ENCODE measurements at regions not wholly inside any gene's neighbourhood (a gene's known extent, or its start where the extent isn't known, plus 50 kb on each side); places are given as distances from the start of the nearest gene placed in this dataset.

DNA sequence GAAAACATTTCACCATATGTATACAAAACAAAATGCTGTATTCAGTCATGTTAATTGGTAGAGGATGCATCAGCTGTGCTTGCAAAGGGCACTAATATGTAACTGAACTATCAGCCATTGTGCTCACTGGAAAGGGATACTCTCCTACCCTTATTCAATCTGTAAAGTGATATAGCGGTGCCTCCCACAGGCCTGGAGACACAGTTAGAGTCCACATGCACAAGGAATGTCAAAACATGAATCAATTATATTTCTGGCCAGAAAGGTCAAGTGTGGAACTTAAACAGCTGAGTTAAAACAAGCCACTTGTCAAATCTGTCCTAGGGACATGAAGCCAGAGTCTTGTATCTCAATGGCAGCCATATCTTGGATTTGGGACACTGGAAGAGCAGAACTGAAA lies 71.2 kb upstream of the IZUMO3 start:
- Mint-ChIP-seq H3K27ac (no peak overlapping the region), H3K36me3 (no peaks in the 10 kb centered on the region), H3K9me3 (peaks cover 19 to 29% of the 10 kb centered on the region in 2 donors)
- ATAC-seq (no peak), DNase-seq (ENCODE audit: low spot score in 2 of 2) (no peak)

DNA sequence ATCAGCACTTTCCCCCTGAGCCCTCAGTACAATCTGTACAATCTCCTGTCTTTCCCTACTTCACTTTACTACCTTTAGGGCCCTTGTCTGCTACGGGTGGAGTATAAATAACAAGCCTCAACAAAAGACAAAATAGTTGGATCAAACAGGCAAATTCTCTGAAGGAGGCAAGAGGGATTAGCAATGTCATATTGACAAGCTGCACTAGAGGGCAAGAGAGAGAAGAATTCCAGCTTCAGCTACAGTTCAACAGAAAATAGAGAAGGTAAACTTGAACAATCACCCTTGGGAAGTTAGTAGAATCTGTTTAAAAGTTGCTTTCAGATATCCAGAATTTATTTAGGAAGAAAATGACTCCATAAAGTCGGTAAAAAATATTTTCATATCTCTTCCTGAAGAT lies 68.4 kb upstream of the IZUMO3 start:
- peaks cover 18 to 31% of the 10 kb centered on the region in 2 donors for H3K9me3 Mint-ChIP-seq
- DNase-seq (ENCODE audit: low spot score in 2 of 2) = no peak
- no peak for ATAC-seq
- no peaks in the 10 kb centered on the region for H3K36me3 Mint-ChIP-seq
- no peak overlapping the region for H3K27ac Mint-ChIP-seq

DNA sequence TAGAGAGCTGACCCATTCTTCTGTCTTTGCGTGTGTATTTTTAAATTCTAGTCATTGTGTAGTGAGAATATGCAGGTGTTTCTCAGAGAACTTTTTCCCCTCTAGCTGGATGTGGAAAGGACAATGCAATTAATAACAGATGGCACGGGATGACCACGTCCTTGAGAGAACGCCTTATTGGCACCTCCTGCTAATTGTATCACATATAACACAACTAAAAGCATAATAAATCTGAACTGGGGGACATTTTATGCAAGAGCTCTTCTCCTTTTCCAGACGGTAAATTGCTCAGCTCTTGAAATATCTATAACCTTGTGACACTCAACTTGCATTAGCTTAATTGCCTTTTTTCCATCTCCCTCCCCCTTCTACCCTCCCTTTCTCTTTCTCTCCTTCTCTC lies 62.9 kb upstream of the IZUMO3 start:
- Mint-ChIP-seq H3K36me3 (no peaks in the 10 kb centered on the region), H3K27ac (no peak overlapping the region), H3K9me3 (peaks cover 12 to 13% of the 10 kb centered on the region in 2 donors)
- DNase-seq (ENCODE audit: low spot score in 2 of 2) (no peak), ATAC-seq (no peak)

DNA sequence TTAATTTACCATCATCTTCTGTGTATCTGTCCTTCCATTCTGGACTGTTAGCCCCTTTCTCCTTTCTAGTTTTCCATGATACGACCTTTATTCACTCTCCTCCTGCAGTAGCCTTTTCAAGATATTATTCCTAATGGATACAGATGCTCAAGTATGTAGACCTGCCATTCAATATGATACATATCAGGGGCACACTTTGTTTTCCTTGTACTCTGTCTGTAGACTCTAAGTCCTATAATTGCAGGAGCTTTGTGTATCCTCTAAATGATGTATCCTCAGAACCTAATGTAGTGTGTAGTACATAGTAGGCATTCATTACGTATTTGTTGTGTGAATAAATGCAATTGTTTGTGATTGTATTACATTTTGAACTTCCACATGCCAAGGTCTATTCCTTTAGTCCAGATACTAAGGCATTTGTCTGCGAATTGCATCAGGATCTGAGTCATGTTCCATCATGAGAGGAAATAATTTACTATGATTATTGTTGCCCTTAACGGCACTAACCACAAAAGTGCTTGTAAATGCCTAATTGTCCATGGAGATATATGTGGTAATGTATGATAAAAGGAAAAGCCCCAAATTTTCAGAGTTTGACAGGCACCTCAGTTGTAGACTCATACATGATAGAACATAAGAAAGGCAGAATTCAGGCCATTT lies 57.1 kb upstream of the IZUMO3 start:
- H3K27ac Mint-ChIP-seq = no peak overlapping the region
- DNase-seq (ENCODE audit: low spot score in 2 of 2) = no peak
- ATAC-seq = no peak
- no peaks in the 10 kb centered on the region for H3K36me3 Mint-ChIP-seq
- peaks cover 7 to 13% of the 10 kb centered on the region in 2 donors for H3K9me3 Mint-ChIP-seq
